Tibial nerve (tissue), 4 donors: ENCODE measurements at regions not wholly inside any gene's neighbourhood (a gene's known extent, or its start where the extent isn't known, plus 50 kb on each side); places are given as distances from the start of the nearest gene placed in this dataset.

Source experiments
- DNase-seq, 2 donors: peaks; one replicate each; pipeline ENCODE4 v3.0.0-alpha.2; 2019; ENCODE audit warnings: low spot score in 2 of 2
- H3K27ac ChIP-seq, 4 donors: fragments of 200-600 bp; sonication (generic) in 3 of 4; one replicate each; pipeline ENCODE4 v1.5.1; 2017 to 2019; ENCODE audit warnings: mild to moderate bottlenecking in 1 of 4
- H3K27me3 ChIP-seq, 2 donors: fragments of 200-600 bp; sonication (generic) in 1 of 2; one replicate each; pipeline versions ENCODE4 v1.5.1 to v1.6.0; 2017 to 2019
- H3K36me3 ChIP-seq, 3 donors: fragments of 200-600 bp; sonication (generic); one replicate each; pipeline ENCODE4 v1.5.1; 2018 to 2019
- H3K4me1 ChIP-seq, 4 donors: fragments of 200-600 bp; sonication (generic) in 3 of 4; one replicate each; pipeline ENCODE4 v1.5.1; 2017 to 2019
- H3K4me3 ChIP-seq, 4 donors: fragments of 200-600 bp; sonication (generic) in 3 of 4; one replicate each; pipeline ENCODE4 v1.5.1; 2017 to 2019; ENCODE audit warnings: mild to moderate bottlenecking in 1 of 4, moderate library complexity in 1 of 4
- H3K9me3 ChIP-seq, 4 donors: fragments of 200-600 bp; sonication (generic) in 3 of 4; one replicate each; pipeline ENCODE4 v1.5.1; 2017 to 2019
- CTCF ChIP-seq, 5 experiments: fragments of 200-600 bp in 3 of 5; fragments of 450-650 bp in 2 of 5; sonication (generic) in 3 of 5; IDR thresholded peaks; one replicate each; pipeline ENCODE4 v1.5.1; 2016 to 2019; ENCODE audit warnings: antibody characterized with exemption in 5 of 5, mild to moderate bottlenecking in 3 of 5, moderate library complexity in 2 of 5
- EP300 ChIP-seq, 2 donors: sonication (generic); formaldehyde crosslinking; IDR thresholded peaks; one replicate each; pipeline ENCODE4 v1.6.1; 2017; ENCODE audit warnings: antibody characterized with exemption in 2 of 2, mild to moderate bottlenecking in 1 of 2
- POLR2A ChIP-seq, 2 donors: fragments of 450-650 bp; IDR thresholded peaks; one replicate each; pipeline ENCODE4 v1.6.1; 2017; ENCODE audit warnings: antibody characterized with exemption in 2 of 2, mild to moderate bottlenecking in 2 of 2, moderate library complexity in 2 of 2
- WGBS, 2 donors: methylation state at CpG; one replicate each; pipeline ENCODE4 v1.1.5; 2018; 5-methylcytosine and 5-hydroxymethylcytosine counted together

- no peaks in the 10 kb centered on the region for H3K9me3 ChIP-seq
- no peaks in the 10 kb centered on the region for H3K36me3 ChIP-seq
- no peak overlapping the region for H3K27ac ChIP-seq
- H3K27me3 ChIP-seq = no peaks in the 10 kb centered on the region
- WGBS, 2 donors = 74 to 84% methylated on average over 2 of the region's 2 CpGs
- DNase-seq = no peak
- no peak overlapping the region for H3K4me3 ChIP-seq
- TF ChIP-seq POLR2A (IDR thresholded peaks at IDR 0.05) (no peak), CTCF (IDR thresholded peaks at IDR 0.05) (no peak), EP300 (IDR thresholded peaks at IDR 0.05) (no peak)
- peaks cover 0 to 4% (median 0%) of the 10 kb centered on the region in 4 donors for H3K4me1 ChIP-seq
Observed at GRCh38 chr2:133680343-133681049, 112.2 kb upstream of the NCKAP5 start.

GRCh38 chr2:133682347-133682746, 114.1 kb upstream of the NCKAP5 start:
- no peak for TF ChIP-seq CTCF (IDR thresholded peaks at IDR 0.05)
- TF ChIP-seq POLR2A (IDR thresholded peaks at IDR 0.05) = no peak
- TF ChIP-seq EP300 (IDR thresholded peaks at IDR 0.05) = no peak
- H3K27ac ChIP-seq = no peak overlapping the region
- WGBS, 2 donors = 87% methylated on average over 1 of the region's 1 CpG
- no peak for DNase-seq
- H3K36me3 ChIP-seq = no peaks in the 10 kb centered on the region
- H3K4me1 ChIP-seq = no peaks in the 10 kb centered on the region
- H3K9me3 ChIP-seq = no peaks in the 10 kb centered on the region
- no peaks in the 10 kb centered on the region for H3K27me3 ChIP-seq
- H3K4me3 ChIP-seq = no peak overlapping the region

- Histone ChIP-seq H3K27me3 (no peaks in the 10 kb centered on the region), H3K36me3 (no peaks in the 10 kb centered on the region), H3K9me3 (no peaks in the 10 kb centered on the region), H3K4me1 (no peaks in the 10 kb centered on the region), H3K27ac (no peak overlapping the region), H3K4me3 (no peak overlapping the region)
- DNase-seq = no peak
- WGBS, 2 donors = 40 to 56% methylated on average over 3 of the region's 3 CpGs
- TF ChIP-seq EP300 (IDR thresholded peaks at IDR 0.05) (no peak), CTCF (IDR thresholded peaks at IDR 0.05) (no peak), POLR2A (IDR thresholded peaks at IDR 0.05) (no peak)
Observed at GRCh38 chr2:133682906-133683305, 114.6 kb upstream of the NCKAP5 start.

DNA sequence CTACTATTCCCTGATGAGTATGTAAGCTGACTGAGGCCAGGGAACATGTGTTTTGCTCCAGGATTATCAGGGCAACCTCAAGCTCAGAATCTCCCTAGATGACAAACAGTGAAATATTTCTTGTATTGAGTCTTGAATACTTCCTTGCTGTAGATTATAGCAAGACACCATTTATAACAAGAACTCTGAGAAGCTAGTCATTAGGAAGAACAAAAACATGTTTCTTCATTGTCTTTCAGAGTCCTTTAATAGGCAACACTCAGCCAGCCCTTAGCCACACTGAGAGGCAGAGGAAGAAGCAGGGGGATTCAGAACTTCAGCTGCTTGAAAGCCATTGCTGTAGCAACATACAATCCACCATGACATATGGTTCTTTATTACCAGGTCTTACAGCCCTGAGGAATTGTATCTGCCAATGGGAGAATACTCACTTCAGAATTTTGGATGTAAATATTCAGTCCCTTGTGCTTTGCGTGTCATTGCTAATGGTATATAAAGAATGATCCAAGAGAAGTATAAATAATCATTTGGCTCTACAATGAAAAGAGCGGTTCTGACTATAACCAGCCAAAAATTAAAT, 117.5 kb upstream of the NCKAP5 start:
- no peaks in the 10 kb centered on the region for H3K27me3 ChIP-seq
- DNase-seq = no peak
- TF ChIP-seq CTCF (IDR thresholded peaks at IDR 0.05) = no peak
- no peak for TF ChIP-seq EP300 (IDR thresholded peaks at IDR 0.05)
- no peak for TF ChIP-seq POLR2A (IDR thresholded peaks at IDR 0.05)
- H3K4me3 ChIP-seq = no peak overlapping the region
- WGBS, 2 donors = 83 to 92% methylated on average over 2 of the region's 2 CpGs
- no peaks in the 10 kb centered on the region for H3K4me1 ChIP-seq
- no peaks in the 10 kb centered on the region for H3K36me3 ChIP-seq
- no peaks in the 10 kb centered on the region for H3K9me3 ChIP-seq
- H3K27ac ChIP-seq = no peak overlapping the region

- Histone ChIP-seq H3K4me1 (no peaks in the 10 kb centered on the region), H3K27me3 (no peaks in the 10 kb centered on the region), H3K4me3 (no peak overlapping the region), H3K9me3 (peaks cover 0 to 7% (median 1%) of the 10 kb centered on the region in 4 donors), H3K36me3 (no peaks in the 10 kb centered on the region), H3K27ac (no peak overlapping the region)
- no peak for DNase-seq
- TF ChIP-seq CTCF (IDR thresholded peaks at IDR 0.05) = no peak
- TF ChIP-seq POLR2A (IDR thresholded peaks at IDR 0.05) = no peak
- no peak for TF ChIP-seq EP300 (IDR thresholded peaks at IDR 0.05)
- 45 to 60% methylated on average over 3 of the region's 3 CpGs for WGBS, 2 donors
Observed at GRCh38 chr2:133690780-133691179, 122.5 kb upstream of the NCKAP5 start.
